Liver (tissue), 8 donors: ENCODE measurements at regions not wholly inside any gene's neighbourhood (a gene's known extent, or its start where the extent isn't known, plus 50 kb on each side); places are given as distances from the start of the nearest gene placed in this dataset.
"Not testable (repeated sequence)": the region's sequence is repeated elsewhere in the genome, so short reads cannot be mapped to it uniquely, and the experiment has no call there.

Experiments
- DNase-seq: peaks from one replicate; pipeline ENCODE4 v3.0.0-alpha.2; 2017; ENCODE audit warnings: low spot score
- H3K27ac ChIP-seq, 2 donors: one replicate each; pipeline ENCODE4 v1.7.0; 2013; ENCODE audit warnings: inconsistent platforms in 2 of 2, low read length in 2 of 2, control low read depth in 1 of 2, low read depth in 1 of 2, mild to moderate bottlenecking in 1 of 2
- H3K27me3 ChIP-seq, 4 donors: one replicate each; pipeline versions ENCODE4 v1.6.1 to v1.7.0; 2013; ENCODE audit warnings: low read length in 3 of 4, inconsistent platforms in 1 of 4, mild to moderate bottlenecking in 1 of 4, moderate library complexity in 1 of 4; ENCODE audit not compliant: control insufficient read depth in 4 of 4, insufficient read depth in 4 of 4
- H3K36me3 ChIP-seq, 4 donors: one replicate each; pipeline versions ENCODE4 v1.6.1 to v1.7.0; 2013; ENCODE audit warnings: low read length in 3 of 4, mild to moderate bottlenecking in 3 of 4, low read depth in 1 of 4, moderate library complexity in 1 of 4; ENCODE audit not compliant: control insufficient read depth in 4 of 4, insufficient read depth in 3 of 4
- H3K4me1 ChIP-seq, 4 donors: one replicate each; pipeline versions ENCODE4 v1.6.1 to v1.7.0; 2013; ENCODE audit warnings: low read length in 3 of 4, mild to moderate bottlenecking in 3 of 4, moderate library complexity in 1 of 4; ENCODE audit not compliant: control insufficient read depth in 4 of 4, insufficient read depth in 4 of 4
- H3K4me3 ChIP-seq, 3 donors: one replicate each; pipeline versions ENCODE4 v1.6.1 to v1.7.0; 2013; ENCODE audit warnings: low read length in 3 of 3, control low read depth in 1 of 3, low read depth in 1 of 3, mild to moderate bottlenecking in 1 of 3
- H3K9ac ChIP-seq, 2 donors: one replicate each; pipeline ENCODE4 v1.7.0; 2013; ENCODE audit warnings: low read length in 2 of 2, mild to moderate bottlenecking in 2 of 2, moderate library complexity in 2 of 2, control low read depth in 1 of 2, low read depth in 1 of 2
- H3K9me3 ChIP-seq, 4 donors: one replicate each; pipeline versions ENCODE4 v1.6.1 to v1.7.0; 2013; ENCODE audit warnings: low read length in 3 of 4; ENCODE audit not compliant: control insufficient read depth in 4 of 4
- CTCF ChIP-seq: fragments of 150-350 bp; IDR thresholded peaks from 2 replicates; pipeline ENCODE4 v1.5.1; 2017; ENCODE audit warnings: improper control_type of control experiment, low read depth, low read length; ENCODE audit not compliant: missing input control
- EGR1 ChIP-seq, 2 donors: IDR thresholded peaks; 2 replicates each; pipeline ENCODE4 v1.6.1; 2016 to 2018; ENCODE audit warnings: antibody characterized with exemption in 2 of 2, low read depth in 2 of 2
- FOXA1 ChIP-seq: IDR thresholded peaks from 2 replicates; pipeline ENCODE4 v1.6.1; 2016; ENCODE audit warnings: antibody characterized with exemption
- SP1 ChIP-seq: IDR thresholded peaks from 2 replicates; pipeline ENCODE4 v1.6.1; 2018; ENCODE audit warnings: antibody characterized with exemption, mild to moderate bottlenecking
- WGBS: extraction: QIAGEN DNeasy Blood & Tissue Kit; methylation state at CpG from one replicate; pipeline ENCODE4 v1.1.7; 2013; 5-methylcytosine and 5-hydroxymethylcytosine counted together
- donor health status: healthy.
- donor health status: healthy.
- donor health status: healthy.
- donor health status: healthy.
- donor health status: healthy.

GRCh38 chr4:49516096-49516495 is 530.0 kb downstream of the CWH43 start:
- peaks cover 0 to 37% (median 7%) of the 10 kb centered on the region in 4 donors for H3K9me3 ChIP-seq
- DNase-seq, H3K36me3 ChIP-seq, H3K9ac ChIP-seq, H3K27me3 ChIP-seq, H3K4me3 ChIP-seq, H3K4me1 ChIP-seq, H3K27ac ChIP-seq: not testable (repeated sequence)
- 67% methylated on average over 15 of the region's 15 CpGs for WGBS

- DNase-seq, result no peak
- H3K9me3 ChIP-seq, result peaks cover 0 to 30% (median 4%) of the 10 kb centered on the region in 4 donors
- WGBS, result 59% methylated on average over 15 of the region's 15 CpGs
These were observed 530.7 kb downstream of the CWH43 start for GRCh38 chr4:49516796-49517195.

GRCh38 chr4:49517485-49518205 is 531.6 kb downstream of the CWH43 start:
- H3K27me3 ChIP-seq, H3K27ac ChIP-seq, H3K4me3 ChIP-seq, DNase-seq, H3K9ac ChIP-seq, H3K4me1 ChIP-seq, H3K36me3 ChIP-seq: not testable (repeated sequence)
- 76% methylated on average over 22 of the region's 23 CpGs for WGBS
- peaks cover 0 to 22% (median 2%) of the 10 kb centered on the region in 4 donors for H3K9me3 ChIP-seq

More at GRCh38 chr4:49516796-49517195, 530.7 kb downstream of the CWH43 start:
- Histone ChIP-seq H3K36me3 (no peaks in the 10 kb centered on the region), H3K4me3 (no peak overlapping the region), H3K27ac (no peak overlapping the region), H3K4me1 (no peaks in the 10 kb centered on the region), H3K9ac (no peak overlapping the region), H3K27me3 (peaks cover 0 to 2% (median 0%) of the 10 kb centered on the region in 4 donors)
- TF ChIP-seq FOXA1, result no peak
- TF ChIP-seq EGR1 (IDR thresholded peaks at IDR 0.05; ENCODE audit: low read depth in 2 of 2), result no peak
- TF ChIP-seq CTCF, result no peak
- TF ChIP-seq SP1, result no peak

- H3K27ac ChIP-seq, DNase-seq, H3K4me1 ChIP-seq, H3K36me3 ChIP-seq, H3K9ac ChIP-seq, H3K4me3 ChIP-seq, H3K9me3 ChIP-seq, H3K27me3 ChIP-seq: not testable (repeated sequence)
- 69% methylated on average over 43 of the region's 48 CpGs for WGBS
These were observed 533.3 kb downstream of the CWH43 start for GRCh38 chr4:49519150-49520035.

GRCh38 chr4:49523816-49524765 is 538.0 kb downstream of the CWH43 start:
- H3K27me3 ChIP-seq, H3K9me3 ChIP-seq, H3K4me1 ChIP-seq, H3K27ac ChIP-seq, H3K36me3 ChIP-seq, H3K4me3 ChIP-seq, H3K9ac ChIP-seq, DNase-seq: not testable (repeated sequence)
- 71% methylated on average over 48 of the region's 55 CpGs for WGBS

GRCh38 chr4:49558916-49559676 is 573.0 kb downstream of the CWH43 start:
- H3K4me3 ChIP-seq, H3K9ac ChIP-seq, H3K27ac ChIP-seq, H3K4me1 ChIP-seq, H3K27me3 ChIP-seq, H3K36me3 ChIP-seq, H3K9me3 ChIP-seq, DNase-seq: not testable (repeated sequence)
- 48% methylated on average over 4 of the region's 5 CpGs for WGBS
